HFF-Myc (cell line): ENCODE measurements at regions not wholly inside any gene's neighbourhood (a gene's known extent, or its start where the extent isn't known, plus 50 kb on each side); places are given as distances from the start of the nearest gene placed in this dataset.

Experiments used
- DNase-seq: peaks from one replicate; pipeline ENCODE4 v3.0.0-alpha.2; 2011; ENCODE audit warnings: low read depth; ENCODE audit errors: extremely low read depth
- H3K4me3 ChIP-seq: replicated peaks from 2 replicates; pipeline ENCODE4 v1.5.1; 2011; ENCODE audit warnings: low read depth, mild to moderate bottlenecking, control low read depth, low read length
- TF ChIP-seq, protein P1 (sequence below): IDR thresholded peaks from 2 replicates; pipeline ENCODE4 v1.5.1; 2012; ENCODE audit warnings: mild to moderate bottlenecking, low read depth, low read length, control low read depth; ENCODE audit errors: missing control alignments

DNA sequence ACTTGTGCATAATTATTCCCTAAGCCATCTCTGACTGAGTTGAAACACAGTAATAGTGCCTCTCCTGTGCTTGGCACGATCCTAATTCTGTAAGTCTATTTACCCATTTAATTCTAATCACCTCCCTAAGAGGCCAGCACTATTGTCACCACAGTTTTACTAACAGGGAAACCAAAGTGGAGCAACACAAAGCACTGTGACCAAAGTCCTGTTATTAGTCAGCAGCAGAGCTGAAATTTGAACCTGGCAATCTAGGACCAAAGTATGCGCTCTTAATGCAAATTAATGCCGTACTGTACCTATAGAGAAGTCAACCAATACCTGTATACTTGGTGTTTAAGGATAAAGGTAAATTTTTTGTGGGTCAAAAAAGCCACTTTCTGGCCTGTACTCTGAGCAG is 77.1 kb upstream of the CNTLN start:
- no peak for DNase-seq
- TF ChIP-seq, protein P1, sequence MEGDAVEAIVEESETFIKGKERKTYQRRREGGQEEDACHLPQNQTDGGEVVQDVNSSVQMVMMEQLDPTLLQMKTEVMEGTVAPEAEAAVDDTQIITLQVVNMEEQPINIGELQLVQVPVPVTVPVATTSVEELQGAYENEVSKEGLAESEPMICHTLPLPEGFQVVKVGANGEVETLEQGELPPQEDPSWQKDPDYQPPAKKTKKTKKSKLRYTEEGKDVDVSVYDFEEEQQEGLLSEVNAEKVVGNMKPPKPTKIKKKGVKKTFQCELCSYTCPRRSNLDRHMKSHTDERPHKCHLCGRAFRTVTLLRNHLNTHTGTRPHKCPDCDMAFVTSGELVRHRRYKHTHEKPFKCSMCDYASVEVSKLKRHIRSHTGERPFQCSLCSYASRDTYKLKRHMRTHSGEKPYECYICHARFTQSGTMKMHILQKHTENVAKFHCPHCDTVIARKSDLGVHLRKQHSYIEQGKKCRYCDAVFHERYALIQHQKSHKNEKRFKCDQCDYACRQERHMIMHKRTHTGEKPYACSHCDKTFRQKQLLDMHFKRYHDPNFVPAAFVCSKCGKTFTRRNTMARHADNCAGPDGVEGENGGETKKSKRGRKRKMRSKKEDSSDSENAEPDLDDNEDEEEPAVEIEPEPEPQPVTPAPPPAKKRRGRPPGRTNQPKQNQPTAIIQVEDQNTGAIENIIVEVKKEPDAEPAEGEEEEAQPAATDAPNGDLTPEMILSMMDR: no peak
- no peak overlapping the region for H3K4me3 ChIP-seq

DNA sequence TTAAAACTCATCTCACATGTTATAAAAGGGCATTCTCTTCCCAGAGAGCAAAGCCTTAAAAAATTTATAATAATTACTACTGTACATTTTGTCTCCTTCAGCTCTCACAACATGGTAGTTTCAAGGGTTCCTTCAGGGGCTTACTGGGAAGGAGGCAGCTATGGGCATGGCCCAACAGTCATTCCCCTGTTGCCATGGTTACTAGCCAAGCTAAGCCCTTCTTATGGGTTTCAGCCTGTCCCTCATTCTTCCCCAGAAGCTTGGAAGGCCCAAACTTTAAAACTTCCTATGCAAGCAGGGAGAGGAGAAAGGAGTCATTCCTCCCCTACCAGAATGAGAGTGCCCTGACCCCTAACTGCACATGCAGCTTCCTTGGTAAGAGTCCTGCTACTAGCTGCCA is 82.2 kb upstream of the CNTLN start:
- TF ChIP-seq, protein P1: no peak
- no peak for DNase-seq
- no peak overlapping the region for H3K4me3 ChIP-seq

DNA sequence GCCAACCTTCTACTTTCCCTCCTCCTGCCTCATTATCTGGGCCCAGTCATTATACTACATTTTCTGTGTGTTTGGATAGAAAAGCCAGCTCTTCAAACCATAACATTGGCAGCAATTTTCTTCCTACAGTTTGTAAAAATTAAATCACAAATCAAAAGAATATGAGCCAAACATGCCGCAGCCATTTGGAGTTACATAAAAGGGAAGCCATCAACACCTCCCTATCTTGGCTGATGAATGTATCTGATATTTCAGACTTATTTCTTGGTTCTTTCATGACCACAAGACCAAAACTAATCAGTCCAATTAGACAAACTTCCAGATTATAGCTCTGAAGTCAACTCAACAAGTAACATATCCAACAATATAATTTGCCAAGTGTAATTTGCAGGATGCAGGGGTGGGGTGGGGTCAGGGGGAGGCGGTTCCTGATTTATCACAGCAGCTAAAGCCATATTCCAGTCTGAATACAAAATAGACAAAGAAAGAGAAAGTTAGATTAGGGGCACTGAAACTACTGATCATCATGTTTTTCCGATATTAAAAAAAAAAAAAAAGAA is 89.4 kb upstream of the CNTLN start:
- TF ChIP-seq, protein P1: no peak
- no peak overlapping the region for H3K4me3 ChIP-seq
- DNase-seq: no peak

DNA sequence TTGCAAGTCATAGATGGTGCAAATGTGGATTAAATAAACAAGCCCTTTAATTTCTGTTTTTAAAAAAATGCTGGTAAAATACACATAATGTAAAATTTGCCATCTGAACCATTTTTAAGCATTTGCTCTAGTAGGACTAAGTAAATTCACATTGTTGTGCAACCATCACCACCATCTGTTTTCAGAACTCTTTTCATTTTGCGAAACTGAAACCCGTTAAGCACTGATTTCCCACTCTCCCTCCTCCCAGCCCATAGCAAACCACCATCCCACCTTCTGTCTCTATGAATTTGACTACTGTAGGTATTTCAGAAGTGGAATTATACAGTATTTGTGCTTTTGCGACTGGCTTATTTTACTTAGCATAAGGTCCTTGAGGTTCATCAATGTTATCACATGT is 103.3 kb upstream of the CNTLN start:
- no peak for DNase-seq
- H3K4me3 ChIP-seq: no peak overlapping the region
- TF ChIP-seq, protein P1: no peak

DNA sequence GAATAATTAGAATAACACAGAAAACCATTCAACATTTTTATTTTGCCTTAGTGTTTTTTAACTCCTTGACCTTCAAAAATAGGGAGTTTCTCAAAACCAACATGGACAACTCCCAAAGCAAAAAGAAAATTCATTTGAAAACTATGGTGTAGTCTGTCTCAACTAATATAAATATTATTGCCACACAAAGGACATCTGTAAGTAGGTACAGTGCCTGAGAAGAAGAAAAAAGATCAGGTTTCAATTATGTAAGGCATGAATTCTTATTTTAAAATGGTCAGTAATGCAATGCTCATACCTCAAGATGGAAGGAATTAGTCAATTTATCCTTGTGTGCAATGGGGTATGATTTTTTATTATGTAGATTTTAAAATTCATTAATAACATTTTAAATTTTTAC is 109.6 kb upstream of the CNTLN start:
- no peak overlapping the region for H3K4me3 ChIP-seq
- TF ChIP-seq, protein P1: no peak
- no peak for DNase-seq

DNA sequence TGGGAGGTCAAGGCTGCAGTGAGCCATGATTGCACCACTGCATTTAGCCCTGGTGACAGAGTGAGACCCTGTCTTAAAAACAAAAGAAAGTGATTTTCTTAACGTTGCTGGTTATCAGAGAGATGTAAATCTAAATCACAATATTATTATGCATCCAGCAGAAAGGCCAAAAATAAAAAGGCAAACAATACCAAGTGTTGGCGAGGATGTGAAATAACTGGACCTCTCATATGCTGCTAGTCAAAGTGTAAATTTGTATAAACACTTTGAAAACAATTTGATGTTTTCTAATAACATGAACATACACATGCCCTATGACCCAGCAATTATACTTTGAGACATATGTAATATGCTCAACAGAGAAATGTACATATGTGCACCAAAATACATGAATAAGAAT is 110.7 kb upstream of the CNTLN start:
- TF ChIP-seq, protein P1: no peak
- no peak for DNase-seq
- H3K4me3 ChIP-seq: no peak overlapping the region

DNA sequence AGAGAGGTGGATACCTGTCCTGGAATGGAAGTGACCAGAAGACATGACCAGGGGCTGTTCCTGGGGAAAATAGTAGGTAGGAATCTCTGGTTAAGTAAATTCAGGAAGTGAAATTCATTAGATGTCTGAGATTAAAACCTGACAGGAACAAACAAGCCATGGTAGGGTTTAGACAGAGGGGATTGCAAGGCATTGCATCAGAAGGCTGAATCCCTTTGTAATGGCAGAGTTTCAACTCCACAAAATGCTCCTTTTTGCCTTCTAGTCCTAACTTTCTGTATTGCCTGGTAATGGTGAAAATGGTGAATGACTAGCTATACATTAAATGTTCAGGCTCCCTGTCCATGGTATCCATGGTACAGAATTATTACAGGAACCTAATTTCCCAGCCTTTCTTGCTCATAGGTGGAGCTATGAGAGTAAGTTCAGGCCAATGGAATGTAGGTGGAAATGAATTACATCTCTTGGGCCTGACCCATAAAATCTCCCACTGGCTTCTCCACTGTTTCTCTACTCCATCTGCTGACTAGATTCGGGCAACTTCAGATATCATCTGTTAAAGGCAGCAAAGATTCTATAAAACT is 113.4 kb upstream of the CNTLN start:
- DNase-seq: no peak
- TF ChIP-seq, protein P1: no peak
- H3K4me3 ChIP-seq: no peak overlapping the region
